Colonic mucosa (tissue), 4 donors: ENCODE measurements at regions not wholly inside any gene's neighbourhood (a gene's known extent, or its start where the extent isn't known, plus 50 kb on each side); places are given as distances from the start of the nearest gene placed in this dataset.

ENCODE experiments used
- DNase-seq: peaks from one replicate; pipeline ENCODE4 v3.0.0-alpha.2; 2020
- H3K27ac ChIP-seq: fragments of 200-600 bp; one replicate; pipeline ENCODE4 v1.8.0; 2021
- H3K27me3 ChIP-seq: fragments of 200-600 bp; one replicate; pipeline ENCODE4 v1.8.0; 2021
- H3K36me3 ChIP-seq: fragments of 200-600 bp; one replicate; pipeline ENCODE4 v1.8.0; 2021
- H3K4me1 ChIP-seq: fragments of 200-600 bp; one replicate; pipeline ENCODE4 v1.8.0; 2021; ENCODE audit warnings: mild to moderate bottlenecking
- H3K4me3 ChIP-seq: fragments of 200-600 bp; one replicate; pipeline ENCODE4 v1.8.0; 2021
- H3K9ac ChIP-seq, 2 donors: one replicate each; pipeline ENCODE4 v1.7.0; 2013; ENCODE audit warnings: control low read depth in 2 of 2, low read depth in 2 of 2, low read length in 2 of 2
- H3K9me3 ChIP-seq: fragments of 200-600 bp; one replicate; pipeline ENCODE4 v1.8.0; 2021
- CTCF ChIP-seq: fragments of 200-600 bp; IDR thresholded peaks from one replicate; pipeline ENCODE4 v1.8.0; 2022; ENCODE audit warnings: antibody characterized with exemption, mild to moderate bottlenecking
- intact Hi-C: fragments of 100-400 bp; cut with DNase I; formaldehyde crosslinking; loops from one replicate; pipeline ENCODE4 v1.14.1; 2022
- donor health status: healthy.
- donor health status: DM: no; HTN: no; CAD: no.
- donor health status: DM: no; HTN: no; CAD: no.

DNA sequence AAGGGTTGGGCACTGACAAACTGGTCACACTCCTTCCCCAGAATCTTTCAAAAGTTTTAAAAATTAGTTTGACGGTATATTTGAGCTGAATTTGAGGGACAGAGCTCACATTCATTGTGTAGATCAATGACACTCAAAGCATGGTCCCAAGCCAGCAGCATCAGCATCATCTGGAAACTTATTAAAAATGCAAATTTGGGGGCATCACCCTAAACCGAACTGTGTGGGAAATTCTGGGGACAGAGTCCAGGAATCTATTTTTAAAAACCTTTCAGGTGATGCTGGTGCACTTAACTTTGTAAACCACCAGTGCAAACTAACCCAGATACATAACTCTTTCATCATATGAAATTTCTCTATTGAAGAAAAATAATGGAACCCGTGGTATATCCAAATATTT lies 58.1 kb upstream of the MTAP start:
- H3K9me3 ChIP-seq, result no peaks in the 10 kb centered on the region
- H3K4me3 ChIP-seq, result no peak overlapping the region
- no peaks in the 10 kb centered on the region for H3K36me3 ChIP-seq
- intact Hi-C loops, result no loop called here
- no peaks in the 10 kb centered on the region for H3K27me3 ChIP-seq
- DNase-seq, result no peak
- H3K9ac ChIP-seq, result no peak overlapping the region
- no peak overlapping the region for H3K27ac ChIP-seq
- TF ChIP-seq CTCF, result no peak
- H3K4me1 ChIP-seq, result no peaks in the 10 kb centered on the region

DNA sequence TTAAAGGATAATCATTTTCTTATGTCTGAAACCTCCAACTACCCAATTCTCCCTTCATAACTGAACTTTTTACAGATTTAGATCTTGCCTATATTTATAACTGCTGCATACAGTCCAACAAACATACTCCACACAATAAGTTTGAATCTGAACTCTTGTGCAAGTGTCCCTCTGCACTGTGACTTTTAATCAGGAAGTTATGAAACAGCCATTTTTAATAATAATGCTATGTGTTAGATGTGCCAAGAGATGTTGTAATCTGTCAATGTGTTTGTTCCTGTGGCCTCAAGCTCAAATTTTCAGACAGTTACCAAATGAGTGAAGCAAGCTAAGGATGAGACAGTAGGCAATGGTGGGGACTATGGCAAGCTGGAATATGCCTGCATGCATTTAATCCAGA lies 57.6 kb upstream of the MTAP start:
- DNase-seq, result no peak
- Histone ChIP-seq H3K27me3 (no peaks in the 10 kb centered on the region), H3K27ac (no peak overlapping the region), H3K4me1 (no peaks in the 10 kb centered on the region), H3K36me3 (no peaks in the 10 kb centered on the region), H3K4me3 (no peak overlapping the region), H3K9me3 (no peaks in the 10 kb centered on the region), H3K9ac (no peak overlapping the region)
- no peak for TF ChIP-seq CTCF
- intact Hi-C loops, result no loop called here

DNA sequence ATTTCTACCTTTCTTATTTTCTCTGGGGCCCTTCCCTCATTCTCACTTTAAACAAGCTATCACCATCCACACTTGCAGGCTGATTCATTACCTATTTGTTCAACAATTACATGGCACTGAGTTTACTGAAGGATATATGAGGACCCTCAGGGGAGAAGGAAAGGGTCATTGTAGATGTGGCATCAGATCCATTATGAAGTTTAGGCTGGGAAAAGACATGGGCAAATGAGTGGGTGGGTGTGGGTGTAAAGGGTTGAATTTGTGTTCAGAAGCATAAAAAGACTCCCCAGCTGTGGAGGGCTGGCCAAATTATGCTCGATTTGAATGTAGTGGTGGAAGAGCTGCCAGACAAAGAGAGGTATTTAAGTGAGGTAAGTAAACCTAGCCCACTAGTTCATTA lies 55.9 kb upstream of the MTAP start:
- no peak for DNase-seq
- H3K4me3 ChIP-seq, result no peak overlapping the region
- no peaks in the 10 kb centered on the region for H3K36me3 ChIP-seq
- H3K9ac ChIP-seq, result no peak overlapping the region
- no peak for TF ChIP-seq CTCF
- H3K27ac ChIP-seq, result no peak overlapping the region
- no peaks in the 10 kb centered on the region for H3K9me3 ChIP-seq
- intact Hi-C loops, result no loop called here
- no peaks in the 10 kb centered on the region for H3K27me3 ChIP-seq
- H3K4me1 ChIP-seq, result no peaks in the 10 kb centered on the region

- Histone ChIP-seq H3K27me3 (no peaks in the 10 kb centered on the region), H3K27ac (no peak overlapping the region), H3K4me1 (no peaks in the 10 kb centered on the region), H3K9me3 (no peaks in the 10 kb centered on the region), H3K9ac (no peak overlapping the region), H3K36me3 (no peaks in the 10 kb centered on the region), H3K4me3 (no peak overlapping the region)
- no peak for DNase-seq
- intact Hi-C loops, result no loop called here
- no peak for TF ChIP-seq CTCF
Measured at GRCh38 chr9:21747175-21747574, 55.3 kb upstream of the MTAP start.

DNA sequence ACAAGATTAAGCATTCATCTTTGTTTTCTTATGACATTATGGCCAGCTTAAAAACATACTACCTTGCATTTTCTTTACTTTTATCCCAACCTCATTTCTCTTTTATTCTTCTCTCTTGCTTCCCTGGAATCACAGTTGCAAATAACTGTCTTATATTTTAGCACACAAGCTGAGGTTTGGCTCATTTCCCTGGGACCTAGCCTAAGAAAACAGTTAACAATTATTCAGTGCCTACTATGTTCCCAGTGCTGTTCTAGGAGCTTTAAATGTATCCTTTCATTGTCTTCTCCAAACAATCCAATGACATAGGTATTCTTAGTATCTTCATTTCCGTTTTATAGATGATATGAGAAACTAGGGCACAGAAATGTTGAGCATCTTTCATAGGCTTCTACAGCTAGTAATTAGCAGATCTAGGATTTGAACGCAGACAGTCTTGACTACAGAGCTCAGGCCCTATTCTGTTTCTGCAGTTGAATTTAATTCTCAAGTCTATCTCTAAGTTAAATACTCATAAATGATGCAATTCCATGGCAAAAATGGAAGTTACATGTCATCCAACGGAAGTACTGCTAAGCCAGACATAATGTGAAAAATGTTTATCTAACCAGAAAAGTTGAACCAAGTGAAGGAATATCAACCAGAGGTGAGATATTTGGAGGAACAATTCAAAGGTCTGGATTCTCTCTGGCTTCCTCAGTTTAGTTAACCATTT lies 52.3 kb upstream of the MTAP start:
- TF ChIP-seq CTCF, result no peak
- Histone ChIP-seq H3K9ac (no peak overlapping the region), H3K27me3 (no peaks in the 10 kb centered on the region), H3K4me3 (no peak overlapping the region), H3K9me3 (no peaks in the 10 kb centered on the region), H3K4me1 (no peaks in the 10 kb centered on the region), H3K36me3 (no peaks in the 10 kb centered on the region), H3K27ac (no peak overlapping the region)
- intact Hi-C loops, result no loop called here
- no peak for DNase-seq
